ENCODE measurements at regions not wholly inside any gene's neighbourhood (a gene's known extent, or its start where the extent isn't known, plus 50 kb on each side); places are given as distances from the start of the nearest gene placed in this dataset.

- Histone ChIP-seq H4K20me1 (ENCODE audit: insufficient read depth, low read length) (no peaks in the 10 kb centered on the region), H3K27ac (ENCODE audit: low read depth in 1 of 2, low read length in 2 of 2) (no peak overlapping the region), H3K36me3 (replicated peaks in 1 of 2; ENCODE audit: control insufficient read depth in 1 of 2, insufficient read depth in 2 of 2, low read length in 2 of 2) (no peaks in the 10 kb centered on the region), H3K4me1 (ENCODE audit: control insufficient read depth in 1 of 2, insufficient read depth in 2 of 2, low read length in 2 of 2) (no peaks in the 10 kb centered on the region), H3K9me3 (replicated peaks in 1 of 2; ENCODE audit: control insufficient read depth in 1 of 2, insufficient read depth in 1 of 2, low read length in 2 of 2) (no peaks in the 10 kb centered on the region), H3K79me2 (ENCODE audit: insufficient read depth, low read length) (no peaks in the 10 kb centered on the region), H3K9ac (ENCODE audit: insufficient read depth, low read length, poor library complexity, severe bottlenecking) (no peak overlapping the region), H3K4me3 (replicated peaks in 1 of 3; ENCODE audit: low read depth in 2 of 3, low read length in 3 of 3) (no peak overlapping the region), H3K4me2 (replicated peaks; ENCODE audit: extremely low read depth, low read length, poor library complexity, severe bottlenecking) (no peak overlapping the region), H3K27me3 (ENCODE audit: control insufficient read depth in 2 of 2, insufficient read depth in 2 of 2, low read length in 2 of 2) (no peaks in the 10 kb centered on the region), H2AFZ (ENCODE audit: insufficient read depth, low read depth, low read length, poor library complexity, severe bottlenecking) (no peak overlapping the region)
- WGBS (ENCODE audit: insufficient coverage), result no CpG with 5 or more reads among the region's 2 CpGs
- Mint-ChIP-seq H3K4me1 (no peaks in the 10 kb centered on the region), H3K27me3 (ENCODE audit: low read depth in 3 of 3) (peaks cover 0 to 2% (median 0%) of the 10 kb centered on the region in 3 donors), H3K4me3 (no peak overlapping the region), H3K9me3 (peaks cover 0 to 6% (median 2%) of the 10 kb centered on the region in 7 donors), H3K27ac (no peak overlapping the region), H3K36me3 (no peaks in the 10 kb centered on the region)
- intact Hi-C loops (cut with micrococcal nuclease), result no loop called here
- TF ChIP-seq, protein P1, sequence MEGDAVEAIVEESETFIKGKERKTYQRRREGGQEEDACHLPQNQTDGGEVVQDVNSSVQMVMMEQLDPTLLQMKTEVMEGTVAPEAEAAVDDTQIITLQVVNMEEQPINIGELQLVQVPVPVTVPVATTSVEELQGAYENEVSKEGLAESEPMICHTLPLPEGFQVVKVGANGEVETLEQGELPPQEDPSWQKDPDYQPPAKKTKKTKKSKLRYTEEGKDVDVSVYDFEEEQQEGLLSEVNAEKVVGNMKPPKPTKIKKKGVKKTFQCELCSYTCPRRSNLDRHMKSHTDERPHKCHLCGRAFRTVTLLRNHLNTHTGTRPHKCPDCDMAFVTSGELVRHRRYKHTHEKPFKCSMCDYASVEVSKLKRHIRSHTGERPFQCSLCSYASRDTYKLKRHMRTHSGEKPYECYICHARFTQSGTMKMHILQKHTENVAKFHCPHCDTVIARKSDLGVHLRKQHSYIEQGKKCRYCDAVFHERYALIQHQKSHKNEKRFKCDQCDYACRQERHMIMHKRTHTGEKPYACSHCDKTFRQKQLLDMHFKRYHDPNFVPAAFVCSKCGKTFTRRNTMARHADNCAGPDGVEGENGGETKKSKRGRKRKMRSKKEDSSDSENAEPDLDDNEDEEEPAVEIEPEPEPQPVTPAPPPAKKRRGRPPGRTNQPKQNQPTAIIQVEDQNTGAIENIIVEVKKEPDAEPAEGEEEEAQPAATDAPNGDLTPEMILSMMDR (IDR thresholded peaks at IDR 0.05), result no peak
- DNase-seq, result no peak
Observed at GRCh38 chr2:209358992-209359391, 64.9 kb upstream of the MAP2 start.

- no CpG with 5 or more reads among the region's 1 CpG for WGBS (ENCODE audit: insufficient coverage)
- no peak overlapping the region for H3K9ac ChIP-seq (ENCODE audit: insufficient read depth, low read length, poor library complexity, severe bottlenecking)
Observed at GRCh38 chr2:209367075-209367747, 56.6 kb upstream of the MAP2 start.

More at GRCh38 chr2:209367075-209367747, 56.6 kb upstream of the MAP2 start:
- Mint-ChIP-seq H3K27ac (no peak overlapping the region), H3K4me1 (no peaks in the 10 kb centered on the region), H3K4me3 (no peak overlapping the region), H3K36me3 (no peaks in the 10 kb centered on the region), H3K9me3 (peaks cover 4 to 8% (median 6%) of the 10 kb centered on the region in 7 donors), H3K27me3 (ENCODE audit: low read depth in 3 of 3) (peaks cover 2 to 17% (median 11%) of the 10 kb centered on the region in 3 donors)
- intact Hi-C loops (cut with micrococcal nuclease), result no loop called here
- H3K27me3 ChIP-seq (ENCODE audit: control insufficient read depth in 2 of 2, insufficient read depth in 2 of 2, low read length in 2 of 2), result no peaks in the 10 kb centered on the region
- no peaks in the 10 kb centered on the region for H4K20me1 ChIP-seq (ENCODE audit: insufficient read depth, low read length)
- DNase-seq, result no peak
- no peaks in the 10 kb centered on the region for H3K9me3 ChIP-seq (replicated peaks in 1 of 2; ENCODE audit: control insufficient read depth in 1 of 2, insufficient read depth in 1 of 2, low read length in 2 of 2)
- H3K27ac ChIP-seq (ENCODE audit: low read depth in 1 of 2, low read length in 2 of 2), result no peak overlapping the region
- H3K36me3 ChIP-seq (replicated peaks in 1 of 2; ENCODE audit: control insufficient read depth in 1 of 2, insufficient read depth in 2 of 2, low read length in 2 of 2), result no peaks in the 10 kb centered on the region
- no peak overlapping the region for H2AFZ ChIP-seq (ENCODE audit: insufficient read depth, low read depth, low read length, poor library complexity, severe bottlenecking)
- no peak overlapping the region for H3K4me3 ChIP-seq (replicated peaks in 1 of 3; ENCODE audit: low read depth in 2 of 3, low read length in 3 of 3)
- H3K4me1 ChIP-seq (ENCODE audit: control insufficient read depth in 1 of 2, insufficient read depth in 2 of 2, low read length in 2 of 2), result no peaks in the 10 kb centered on the region
- no peak overlapping the region for H3K4me2 ChIP-seq (replicated peaks; ENCODE audit: extremely low read depth, low read length, poor library complexity, severe bottlenecking)
- no peaks in the 10 kb centered on the region for H3K79me2 ChIP-seq (ENCODE audit: insufficient read depth, low read length)
- TF ChIP-seq, protein P1 (IDR thresholded peaks at IDR 0.05), result no peak
